HG03280 (cell line): ENCODE measurements at regions not wholly inside any gene's neighbourhood (a gene's known extent, or its start where the extent isn't known, plus 50 kb on each side); places are given as distances from the start of the nearest gene placed in this dataset.
"Not testable (repeated sequence)": the region's sequence is repeated elsewhere in the genome, so short reads cannot be mapped to it uniquely, and the experiment has no call there.

Experiments used
- ATAC-seq: cut with Tn5 transposase; IDR thresholded peaks from one replicate; pipeline ENCODE4 v1.9.1; 2021; ENCODE audit warnings: mild to moderate bottlenecking, moderate library complexity; ENCODE audit not compliant: unreplicated experiment

DNA sequence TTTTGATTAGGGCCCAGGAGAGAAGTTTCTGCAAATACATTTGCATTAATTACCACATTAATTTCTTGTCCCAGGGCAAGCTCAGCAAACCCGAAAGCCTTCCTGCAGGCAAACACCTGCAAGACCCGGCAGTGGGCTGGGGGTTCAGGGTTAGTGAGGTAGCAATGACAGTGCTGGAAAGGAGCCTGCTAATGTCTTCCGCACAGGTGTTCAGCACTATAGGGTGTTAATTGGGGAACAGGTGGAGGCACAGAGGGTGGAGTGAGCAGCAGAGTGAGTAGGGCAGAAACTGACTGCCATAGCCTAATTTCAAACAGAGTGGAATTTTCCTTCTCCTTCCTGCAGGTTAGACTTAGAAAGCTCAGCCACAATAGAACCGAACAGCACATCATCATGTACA, 50.9 kb upstream of the UBASH3B start:
- ATAC-seq: no peak

DNA sequence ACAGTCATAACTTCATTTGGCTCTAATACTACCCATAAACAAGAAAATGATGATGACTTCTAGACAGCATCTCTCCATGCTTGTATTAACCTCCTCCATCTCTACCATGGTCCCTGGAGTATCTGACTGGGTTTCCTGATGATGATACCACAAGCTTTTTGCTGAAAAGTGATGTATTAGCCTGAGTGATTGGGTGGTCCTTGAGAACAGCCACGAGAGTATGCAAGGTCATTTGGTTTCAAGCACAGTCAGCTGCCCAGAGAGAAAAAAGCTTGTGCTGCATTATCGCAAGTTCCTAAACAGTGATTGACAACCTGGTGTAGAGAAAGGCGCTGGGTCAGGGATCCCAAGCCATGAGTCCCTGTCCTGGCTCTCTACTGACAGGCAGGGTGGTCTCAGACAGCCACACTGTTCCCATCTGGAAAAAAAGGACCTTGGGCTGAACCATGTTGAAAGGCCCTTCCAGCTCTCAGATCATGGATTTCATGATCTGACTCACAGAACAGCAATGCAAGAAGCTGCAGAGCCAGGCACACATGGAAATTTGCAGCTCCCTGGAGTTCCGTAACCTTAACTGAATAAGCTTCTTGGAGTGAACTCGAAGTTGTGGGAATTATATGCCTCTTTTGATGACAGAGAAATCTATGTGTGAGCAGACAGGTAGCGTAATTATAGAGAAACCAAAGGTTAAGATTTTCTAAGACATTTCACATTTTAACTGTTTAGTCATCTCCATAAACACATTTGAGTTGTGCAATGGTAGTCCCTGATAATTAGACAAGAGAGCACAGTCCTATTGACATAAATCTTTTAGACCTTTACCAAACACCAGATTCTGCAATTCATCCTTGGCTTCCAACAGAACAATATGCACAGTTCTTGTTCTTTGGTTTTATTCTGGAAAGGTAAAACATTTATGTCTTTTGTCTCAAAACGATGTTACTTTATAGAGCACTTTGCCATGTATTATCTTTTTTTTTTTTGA, 54.1 kb upstream of the UBASH3B start:
- ATAC-seq: no peak

DNA sequence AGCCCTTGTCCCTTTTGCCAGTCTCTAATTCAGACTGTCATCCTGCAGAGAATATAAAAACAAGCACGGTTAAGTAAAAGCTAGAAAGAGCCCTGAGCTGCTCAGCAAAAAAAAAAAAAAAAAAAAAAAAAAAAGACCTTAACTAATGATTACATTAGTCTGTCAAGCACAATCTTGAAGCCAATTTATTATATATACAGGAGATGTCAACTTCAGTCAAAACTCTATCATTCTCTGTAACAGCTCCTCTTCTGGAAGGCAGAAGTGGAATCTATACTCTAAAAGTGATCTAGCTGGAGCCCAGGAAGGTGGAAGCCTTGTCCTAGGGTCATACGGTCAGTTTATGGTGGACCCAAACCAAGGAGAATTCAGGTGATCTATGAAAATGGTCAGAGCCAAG, 55.2 kb upstream of the UBASH3B start:
- no peak for ATAC-seq

DNA sequence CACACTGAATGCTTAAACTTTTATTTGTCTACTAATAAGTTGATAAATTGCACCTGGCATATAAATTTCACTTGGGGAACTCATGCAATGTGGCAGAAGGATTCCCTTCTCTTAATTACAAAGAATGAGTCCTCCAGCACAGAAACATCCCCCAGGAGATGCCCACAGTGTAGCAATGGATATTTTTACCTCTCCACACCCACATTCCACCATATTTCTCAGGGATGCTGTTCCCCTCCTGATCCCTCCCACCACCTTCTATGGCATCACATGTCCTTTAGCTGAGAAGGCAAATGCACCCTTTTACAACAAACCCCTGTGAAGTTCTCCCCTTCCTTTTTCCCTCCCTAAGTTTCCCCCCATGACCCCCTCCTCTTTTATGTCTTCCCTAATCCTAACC, 56.1 kb upstream of the UBASH3B start:
- no peak for ATAC-seq

DNA sequence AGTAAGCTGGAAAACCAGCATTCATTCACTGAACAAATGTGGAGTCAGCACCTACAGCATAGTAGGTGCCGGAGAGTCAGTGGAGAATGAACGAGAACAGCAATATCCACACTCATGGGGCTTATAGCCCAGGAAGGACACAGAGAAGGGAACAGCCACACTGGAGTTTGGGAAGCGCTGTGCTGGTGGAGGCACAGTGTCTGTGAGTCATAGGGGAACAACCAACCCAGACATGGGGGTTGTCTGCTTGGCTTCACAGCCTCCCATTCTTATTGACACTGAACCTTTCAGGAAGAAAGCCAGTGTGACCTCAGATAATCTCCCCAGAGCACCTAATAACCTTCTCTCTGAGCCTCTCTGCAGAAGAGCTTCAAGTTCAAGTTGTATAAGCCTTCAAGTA, 56.6 kb upstream of the UBASH3B start:
- ATAC-seq: no peak

DNA sequence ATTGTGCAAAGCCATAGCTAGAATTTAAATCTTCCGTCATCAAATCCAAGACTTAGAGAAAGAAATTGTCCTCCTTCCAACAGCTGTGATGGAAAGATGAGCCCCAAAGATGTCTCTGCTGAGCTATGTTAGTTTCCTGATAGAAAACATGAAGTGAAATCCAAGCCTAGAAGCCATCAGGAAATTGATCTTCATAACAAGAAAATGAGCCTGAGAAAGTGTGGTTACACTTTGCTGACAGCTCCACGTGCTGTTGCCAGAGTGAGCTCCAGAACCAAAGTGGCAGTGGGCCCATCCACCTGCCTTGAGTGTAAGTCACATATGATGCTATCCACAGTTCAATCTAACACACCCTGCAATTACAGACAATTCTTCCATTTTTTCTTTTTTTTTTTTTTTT, 58.0 kb upstream of the UBASH3B start:
- no peak for ATAC-seq

DNA sequence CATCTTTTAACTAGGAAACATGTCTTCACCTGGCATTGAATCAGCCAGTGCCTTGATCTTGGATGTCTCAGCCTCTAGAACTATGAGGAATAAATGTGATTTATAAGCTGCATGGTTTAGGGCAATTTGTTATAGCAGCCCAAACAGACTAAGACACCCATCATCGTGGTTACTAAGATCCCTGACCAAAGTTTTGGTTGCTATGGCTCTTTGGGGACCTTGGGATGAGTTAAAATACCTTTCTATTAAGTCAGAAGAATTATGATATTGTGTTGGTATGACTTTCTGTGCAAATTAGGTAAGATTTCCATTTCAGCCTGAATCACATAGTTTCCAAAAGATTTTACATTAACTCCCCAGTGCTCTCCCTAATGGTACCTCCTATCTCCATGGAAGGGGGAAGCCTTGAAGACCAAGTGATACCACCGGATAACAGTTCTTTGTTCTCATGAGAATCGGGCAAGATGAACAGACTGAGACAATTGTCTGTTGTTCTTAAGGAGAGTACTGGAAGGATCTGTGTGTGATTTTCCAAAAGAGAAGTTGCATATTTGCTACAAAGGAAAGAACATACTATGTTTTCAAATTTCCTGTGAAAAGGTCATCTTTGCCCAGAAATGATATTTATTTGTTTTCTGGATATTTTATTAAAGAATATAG, 60.4 kb upstream of the UBASH3B start:
- ATAC-seq: no peak

DNA sequence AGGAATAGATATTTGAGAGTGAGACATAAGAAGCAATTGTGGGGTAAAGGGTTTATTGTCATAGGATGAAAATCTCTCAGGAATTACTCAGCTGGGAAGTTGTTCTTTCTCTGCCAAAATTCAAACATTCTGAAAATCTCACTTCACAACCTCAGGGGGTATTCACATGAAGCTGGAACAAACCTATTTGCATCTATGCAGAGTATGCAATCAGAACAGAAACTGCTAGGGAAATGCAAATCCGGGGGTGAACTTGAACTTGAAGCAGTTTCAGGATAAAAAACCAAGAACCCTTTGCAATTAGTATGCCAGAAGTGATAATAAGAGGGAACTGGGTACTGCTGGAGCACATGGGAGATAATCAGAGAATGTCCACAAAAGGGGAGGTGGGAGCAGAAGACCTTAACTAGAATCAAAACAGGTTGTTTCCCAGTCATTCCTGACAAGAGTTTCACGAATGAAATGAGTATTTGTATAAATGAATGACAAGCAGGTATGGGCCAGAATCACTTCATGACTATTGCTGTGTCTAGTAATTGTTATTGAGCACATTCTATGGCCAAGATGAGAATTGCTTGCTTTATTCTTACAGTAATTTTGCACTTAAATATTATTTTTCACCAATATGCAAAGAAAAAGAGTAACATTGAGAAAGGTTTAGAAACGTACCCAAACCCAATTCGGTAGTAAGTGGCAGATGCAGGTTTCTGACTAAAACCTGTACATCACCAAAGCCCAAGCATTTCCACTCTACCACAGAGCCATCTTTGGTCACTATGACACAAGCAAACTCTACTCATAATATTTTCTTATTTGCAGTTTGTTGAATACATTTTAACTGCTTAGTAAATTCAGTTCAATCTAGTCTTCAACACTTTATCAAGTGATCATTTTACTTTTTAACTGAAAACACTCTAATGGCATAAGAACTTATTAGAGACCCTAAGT, 61.8 kb upstream of the UBASH3B start:
- no peak for ATAC-seq

DNA sequence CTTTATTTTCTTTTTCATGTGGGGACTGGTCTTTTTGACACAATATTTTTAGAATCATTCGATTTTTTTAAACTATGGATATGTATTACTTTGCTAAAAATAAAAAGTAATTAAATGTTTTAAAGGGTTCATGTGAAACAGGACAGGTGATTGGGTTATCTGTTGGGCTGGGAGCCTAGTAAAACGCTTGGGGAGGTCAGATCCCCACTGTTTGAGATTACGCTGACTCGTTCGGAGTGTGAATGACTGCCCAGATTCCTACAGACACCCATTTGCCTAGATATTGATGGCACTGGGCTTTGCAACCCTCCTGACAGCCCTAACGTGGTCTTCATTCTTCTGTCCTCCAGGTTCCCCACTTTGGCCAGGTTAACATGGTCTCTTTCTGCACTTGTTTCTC, 62.9 kb upstream of the UBASH3B start:
- no peak for ATAC-seq

DNA sequence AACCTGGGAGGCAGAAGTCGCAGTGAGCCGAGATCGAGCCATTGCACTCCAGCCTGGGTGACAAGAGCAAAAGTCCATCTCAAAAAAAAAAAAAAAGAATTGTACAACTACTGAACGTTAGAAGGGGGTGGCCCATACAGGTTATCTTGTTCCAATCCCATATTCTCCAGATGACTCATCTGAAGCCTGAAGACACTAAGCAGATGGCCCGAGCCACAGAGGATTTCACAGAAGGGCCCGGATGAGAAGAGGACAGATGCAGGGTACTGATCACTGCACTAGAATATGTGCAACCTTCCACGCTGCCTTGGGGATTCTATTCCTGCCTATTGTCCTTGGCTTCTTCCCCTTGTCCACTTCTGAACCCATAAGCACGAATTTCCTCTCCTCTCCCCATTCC, 70.9 kb upstream of the UBASH3B start:
- no peak for ATAC-seq

DNA sequence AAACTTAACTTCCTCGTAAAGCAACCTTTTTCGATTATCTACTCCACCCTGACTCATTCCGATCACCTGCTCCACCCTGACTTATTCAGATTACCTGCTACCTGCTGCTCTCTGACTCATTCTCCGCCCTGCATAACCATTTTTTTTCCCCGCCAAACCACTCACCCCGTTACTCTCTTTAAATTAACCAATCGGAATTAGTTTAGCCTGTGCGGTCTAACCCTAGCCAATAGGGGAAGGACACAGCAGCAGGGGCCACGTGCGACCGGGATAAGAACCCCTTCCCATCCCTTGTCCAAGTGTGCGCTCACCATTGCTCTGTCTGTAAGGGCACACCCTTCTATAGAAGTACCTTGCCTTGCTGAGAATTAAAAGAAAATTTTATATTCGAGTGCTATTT, 75.5 kb upstream of the UBASH3B start:
- not testable (repeated sequence) for ATAC-seq

DNA sequence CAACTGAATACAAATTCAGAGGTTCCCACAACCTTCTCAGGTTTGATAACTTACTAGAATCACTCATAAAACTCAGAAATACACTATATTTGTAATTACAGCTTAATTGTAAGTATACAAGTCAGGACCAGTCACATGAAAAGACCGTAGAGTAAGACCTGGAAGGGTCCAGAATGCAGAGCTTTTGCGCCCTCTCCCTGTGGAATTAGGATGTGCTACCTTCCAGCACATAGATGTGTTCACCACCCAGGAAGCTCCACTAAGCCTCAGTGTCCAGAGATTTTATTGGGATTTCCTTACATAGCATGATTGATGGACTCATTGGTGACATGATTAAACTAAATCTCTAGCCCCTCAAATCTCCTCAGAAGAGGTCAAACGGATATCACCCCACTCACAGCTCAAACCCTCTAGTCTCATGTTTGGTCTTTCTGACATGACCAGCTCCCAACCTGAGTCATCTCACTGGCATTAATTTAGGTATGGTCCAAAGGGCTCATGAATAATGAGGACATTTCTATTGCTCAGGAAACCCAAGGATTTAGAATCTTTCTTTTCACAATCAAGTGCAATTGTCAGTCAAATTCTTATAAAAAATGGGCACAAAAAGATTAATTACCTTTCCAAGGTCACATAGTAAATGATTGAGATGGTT, 77.2 kb upstream of the UBASH3B start:
- no peak for ATAC-seq

DNA sequence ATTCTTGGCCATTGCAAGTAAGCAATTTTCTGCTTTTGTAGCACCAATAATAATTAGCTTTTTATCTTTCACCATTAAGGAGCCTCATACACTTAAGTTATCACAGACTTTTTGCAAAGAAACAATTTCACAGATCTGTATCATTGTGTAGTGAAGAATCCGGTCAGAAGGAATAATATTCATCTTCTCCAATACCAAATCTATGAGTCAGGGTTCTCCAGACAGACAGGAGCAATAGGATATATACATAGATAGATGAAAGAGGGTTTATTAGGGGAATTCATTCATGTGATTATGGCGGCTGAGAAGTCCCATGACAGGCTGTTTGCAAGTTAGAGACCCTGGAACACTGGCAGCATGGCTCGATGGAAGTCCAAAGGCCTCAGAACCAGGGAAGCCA, 82.9 kb upstream of the UBASH3B start:
- no peak for ATAC-seq

DNA sequence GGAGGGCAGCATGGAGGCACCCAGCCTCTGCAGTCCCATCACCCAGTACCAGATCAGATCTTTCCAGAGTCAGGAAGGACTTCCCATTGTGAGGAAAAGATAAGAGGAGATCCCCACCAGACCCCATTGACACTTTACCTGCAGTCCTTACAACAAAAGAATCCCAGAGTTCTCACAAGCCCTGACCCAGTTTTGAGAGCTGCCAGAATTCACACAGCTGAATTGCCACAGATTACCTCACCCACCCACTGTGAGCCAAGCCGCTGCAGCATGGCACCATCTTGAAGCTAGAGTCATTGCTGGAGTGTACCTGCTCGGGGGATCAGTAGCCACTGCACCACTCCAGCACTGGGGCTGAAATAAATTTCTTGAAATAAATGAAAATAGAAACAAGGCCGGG, 91.8 kb upstream of the UBASH3B start:
- no peak for ATAC-seq

DNA sequence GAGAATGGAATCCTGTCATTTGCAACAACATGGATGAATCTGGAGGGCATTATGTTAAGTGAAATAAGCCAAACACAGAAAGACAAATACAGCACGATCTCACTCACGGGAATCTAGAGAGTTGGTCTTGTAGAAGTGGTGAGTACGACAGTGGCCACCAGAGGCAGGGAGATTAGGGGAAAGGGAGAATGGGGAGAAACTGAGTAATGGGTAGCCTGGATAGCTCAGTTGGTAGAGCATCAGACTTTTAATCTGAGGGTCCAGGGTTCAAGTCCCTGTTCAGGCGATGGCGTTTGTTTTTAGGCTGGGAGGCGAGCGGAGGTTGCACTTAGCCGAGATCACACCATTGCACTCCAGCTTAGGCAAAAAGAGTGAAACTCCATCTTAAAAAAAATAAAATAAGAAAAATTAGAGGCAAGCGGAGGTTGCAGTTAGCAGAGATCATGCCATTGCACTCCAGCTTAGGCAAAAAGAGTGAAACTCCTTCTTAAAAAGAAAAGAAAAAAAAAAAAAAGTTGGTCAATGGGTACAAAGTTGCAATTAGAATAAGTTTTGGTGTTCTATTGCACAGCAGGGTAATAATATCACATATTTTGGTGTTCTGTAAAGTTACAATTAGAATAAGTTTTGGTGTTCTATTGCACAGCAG, 95.7 kb upstream of the UBASH3B start:
- ATAC-seq: no peak

DNA sequence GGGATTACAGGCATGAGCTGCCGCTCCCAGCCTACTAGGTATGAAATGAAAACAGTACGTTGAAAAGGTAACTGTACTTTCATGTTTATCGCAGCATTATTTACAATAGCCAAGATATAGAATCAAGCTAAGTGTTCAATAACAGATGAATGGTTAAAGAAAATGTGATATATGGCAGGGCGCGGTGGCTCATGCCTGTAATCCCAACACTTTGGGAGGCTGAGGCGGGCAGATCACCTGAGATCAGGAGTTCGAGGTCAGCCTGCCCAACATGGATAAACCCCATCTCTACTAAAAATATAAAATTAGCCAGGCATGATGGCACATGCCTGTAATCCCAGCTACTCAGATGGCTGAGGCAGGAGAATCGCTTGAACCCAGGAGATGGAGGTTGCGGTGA, 96.3 kb upstream of the UBASH3B start:
- not testable (repeated sequence) for ATAC-seq

DNA sequence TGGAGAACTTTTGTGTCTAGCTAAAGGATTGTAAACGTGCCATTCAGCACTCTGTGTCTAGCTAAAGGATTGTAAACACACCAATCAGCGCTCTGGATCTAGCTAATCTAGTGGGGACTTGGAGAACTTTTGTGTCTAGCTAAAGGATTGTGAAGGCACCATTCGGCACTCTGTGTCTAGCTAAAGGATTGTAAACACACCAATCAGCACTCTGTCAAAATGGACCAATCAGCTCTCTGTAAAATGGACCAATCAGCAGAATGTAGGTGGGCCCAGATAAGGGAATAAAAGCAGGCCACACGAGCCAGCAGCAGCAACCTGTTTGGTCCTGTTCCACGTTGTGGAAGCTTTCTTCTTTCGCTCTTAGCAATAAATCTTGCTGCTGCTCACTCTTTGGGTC, 98.4 kb upstream of the UBASH3B start:
- not testable (repeated sequence) for ATAC-seq

DNA sequence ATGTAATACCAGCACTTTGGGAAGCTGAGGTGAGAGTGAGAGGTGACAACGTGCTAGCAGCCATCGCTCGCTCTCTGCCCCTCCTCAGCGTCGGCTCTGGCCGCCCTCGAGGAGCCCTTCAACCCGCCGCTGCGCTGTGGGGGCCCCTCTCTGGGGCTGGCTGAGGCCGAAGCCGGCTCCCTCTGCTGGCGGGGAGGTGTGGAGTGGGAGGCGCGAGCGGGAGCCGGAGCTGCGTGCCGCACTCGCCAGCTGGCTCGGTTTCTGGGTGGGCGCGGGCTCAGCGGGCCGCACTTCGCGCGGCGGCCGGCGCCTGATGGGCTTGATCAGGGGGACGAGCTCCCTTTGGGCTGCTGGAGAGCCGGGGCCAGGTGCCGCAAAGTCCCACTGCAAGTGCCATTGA, 98.9 kb upstream of the UBASH3B start:
- ATAC-seq: no peak

DNA sequence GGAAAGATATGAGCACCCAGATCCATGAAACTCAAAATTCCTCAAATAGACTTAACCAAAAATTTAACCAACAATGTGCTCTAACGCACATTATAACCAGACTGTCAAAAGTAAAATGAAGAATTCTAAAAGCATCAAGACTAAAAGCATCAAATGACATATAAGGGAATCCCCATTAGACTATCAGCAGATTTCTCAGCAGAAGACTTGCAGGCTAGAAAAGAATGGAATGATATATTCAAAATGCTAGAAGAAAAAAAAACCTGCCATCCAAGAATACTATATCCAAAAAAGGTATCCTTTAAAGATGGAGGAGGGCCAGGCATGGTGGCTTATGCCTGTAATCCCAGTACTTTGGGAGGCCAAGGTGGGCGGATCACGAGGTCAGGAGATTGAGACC, 117.5 kb upstream of the UBASH3B start:
- no peak for ATAC-seq

DNA sequence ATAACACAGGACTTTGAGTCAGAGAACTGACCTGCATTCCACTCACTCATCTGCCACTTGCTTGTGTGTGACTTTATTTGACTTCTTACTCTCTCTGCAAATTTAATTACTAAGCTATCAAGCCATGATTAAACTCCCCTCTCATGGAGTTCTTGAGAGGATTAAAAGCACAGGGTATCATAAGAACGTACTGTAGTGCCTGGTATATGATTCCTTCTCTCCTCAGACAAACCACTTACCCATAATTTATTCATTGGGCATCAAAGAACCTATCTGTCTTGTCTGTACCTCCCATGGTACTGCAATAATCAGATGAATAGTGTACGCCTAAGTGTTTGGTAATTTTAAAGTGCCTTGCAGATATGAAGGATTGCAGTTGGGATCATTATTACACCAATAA, 130.6 kb upstream of the UBASH3B start:
- ATAC-seq: no peak
